GM23248 (cell line): ENCODE measurements at regions not wholly inside any gene's neighbourhood (a gene's known extent, or its start where the extent isn't known, plus 50 kb on each side); places are given as distances from the start of the nearest gene placed in this dataset.

ENCODE experiments used
- EZH2 ChIP-seq: fragments of 200-600 bp; sonication (generic); IDR thresholded peaks from 2 replicates; pipeline ENCODE4 v1.6.1; 2018; ENCODE audit warnings: antibody characterized with exemption, mild to moderate bottlenecking; ENCODE audit not compliant: insufficient read depth, poor library complexity, severe bottlenecking
- EZH2phosphoT487 ChIP-seq: fragments of 200-600 bp; sonication (generic); IDR thresholded peaks from 2 replicates; pipeline ENCODE4 v1.6.1; 2018; ENCODE audit warnings: antibody characterized with exemption, moderate library complexity, mild to moderate bottlenecking, low read depth; ENCODE audit not compliant: insufficient read depth

GRCh38 chr4:123249821-123250220 lies 146.8 kb upstream of the SPRY1 start:
- TF ChIP-seq EZH2 (no peak), EZH2phosphoT487 (no peak)
